ENCODE measurements at regions not wholly inside any gene's neighbourhood (a gene's known extent, or its start where the extent isn't known, plus 50 kb on each side); places are given as distances from the start of the nearest gene placed in this dataset.

DNA sequence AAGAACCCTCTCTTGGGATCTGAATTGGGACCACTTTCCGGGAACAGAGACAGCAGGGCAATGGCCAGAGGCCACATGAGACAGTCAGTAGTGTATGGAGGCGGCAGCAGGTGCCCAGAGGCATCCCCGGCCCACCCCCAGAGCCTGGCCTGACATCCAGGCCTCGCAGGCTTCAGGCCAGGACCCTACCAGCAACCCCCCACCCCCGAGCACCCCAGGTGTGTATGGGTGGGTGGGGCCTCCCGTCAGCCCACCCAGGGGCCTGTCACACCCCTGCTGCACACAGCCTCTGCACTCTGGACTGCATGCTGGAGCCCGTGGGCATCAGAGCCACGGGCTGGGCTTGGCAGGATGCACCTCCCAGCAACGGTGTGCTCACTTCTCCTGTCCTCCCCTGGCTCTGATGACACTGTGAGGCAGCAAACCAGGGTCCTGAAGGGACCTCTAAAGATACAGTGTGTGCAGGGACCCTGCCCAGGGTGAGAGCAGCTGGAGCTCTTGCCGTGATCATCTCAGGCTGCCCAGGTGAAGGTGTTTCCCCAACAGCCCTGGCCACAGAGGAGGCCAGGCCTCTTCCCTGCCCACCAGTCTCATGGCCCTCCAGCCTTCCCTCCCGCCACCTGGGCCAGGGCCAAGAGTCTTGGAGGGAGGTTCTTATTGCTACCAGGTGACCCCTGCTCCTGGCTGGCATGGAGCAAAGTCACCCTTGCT, 88.8 kb upstream of the SEPTIN5 start:
- no peak overlapping the region for H3K27ac Mint-ChIP-seq
- H3K4me1 Mint-ChIP-seq = peaks cover 26% of the 10 kb centered on the region
- TF ChIP-seq, protein P1, sequence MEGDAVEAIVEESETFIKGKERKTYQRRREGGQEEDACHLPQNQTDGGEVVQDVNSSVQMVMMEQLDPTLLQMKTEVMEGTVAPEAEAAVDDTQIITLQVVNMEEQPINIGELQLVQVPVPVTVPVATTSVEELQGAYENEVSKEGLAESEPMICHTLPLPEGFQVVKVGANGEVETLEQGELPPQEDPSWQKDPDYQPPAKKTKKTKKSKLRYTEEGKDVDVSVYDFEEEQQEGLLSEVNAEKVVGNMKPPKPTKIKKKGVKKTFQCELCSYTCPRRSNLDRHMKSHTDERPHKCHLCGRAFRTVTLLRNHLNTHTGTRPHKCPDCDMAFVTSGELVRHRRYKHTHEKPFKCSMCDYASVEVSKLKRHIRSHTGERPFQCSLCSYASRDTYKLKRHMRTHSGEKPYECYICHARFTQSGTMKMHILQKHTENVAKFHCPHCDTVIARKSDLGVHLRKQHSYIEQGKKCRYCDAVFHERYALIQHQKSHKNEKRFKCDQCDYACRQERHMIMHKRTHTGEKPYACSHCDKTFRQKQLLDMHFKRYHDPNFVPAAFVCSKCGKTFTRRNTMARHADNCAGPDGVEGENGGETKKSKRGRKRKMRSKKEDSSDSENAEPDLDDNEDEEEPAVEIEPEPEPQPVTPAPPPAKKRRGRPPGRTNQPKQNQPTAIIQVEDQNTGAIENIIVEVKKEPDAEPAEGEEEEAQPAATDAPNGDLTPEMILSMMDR (IDR thresholded peaks at IDR 0.05) = no peak
- H3K36me3 Mint-ChIP-seq (ENCODE audit: low read depth) = no peaks in the 10 kb centered on the region
- H3K27me3 Mint-ChIP-seq (ENCODE audit: low read depth, poor library complexity) = peaks cover 54% of the 10 kb centered on the region
- no peak overlapping the region for H3K4me3 Mint-ChIP-seq
- no peak for DNase-seq
- no peaks in the 10 kb centered on the region for H3K9me3 Mint-ChIP-seq

DNA sequence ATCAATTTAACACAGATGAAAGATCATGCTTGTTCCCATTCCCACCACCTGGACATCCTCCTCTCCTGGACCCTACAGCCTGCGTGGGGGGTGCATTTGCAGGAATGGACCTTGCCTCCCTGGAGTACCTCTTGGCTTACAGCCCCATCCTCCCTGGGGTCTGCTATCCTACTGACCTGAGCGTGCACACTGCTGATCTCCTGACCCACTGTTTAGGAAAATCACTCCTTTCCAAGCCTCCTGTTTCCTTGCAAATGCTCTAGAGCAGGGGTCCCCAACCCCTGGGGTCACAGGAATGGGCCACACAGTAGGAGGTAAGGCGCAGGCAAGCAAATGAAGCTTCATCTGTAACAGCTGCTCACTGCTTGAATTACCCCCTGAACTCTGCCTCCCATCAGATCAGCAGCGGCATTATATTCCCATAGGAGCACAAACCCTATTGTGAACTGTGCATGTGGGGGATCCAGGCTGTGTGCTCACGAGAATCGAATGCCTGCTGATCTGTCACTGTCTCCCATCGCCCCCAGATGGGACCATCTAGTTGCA, 88.2 kb upstream of the SEPTIN5 start:
- Mint-ChIP-seq H3K27me3 (ENCODE audit: low read depth, poor library complexity) (peaks cover 50% of the 10 kb centered on the region), H3K4me3 (no peak overlapping the region), H3K27ac (no peak overlapping the region)

DNA sequence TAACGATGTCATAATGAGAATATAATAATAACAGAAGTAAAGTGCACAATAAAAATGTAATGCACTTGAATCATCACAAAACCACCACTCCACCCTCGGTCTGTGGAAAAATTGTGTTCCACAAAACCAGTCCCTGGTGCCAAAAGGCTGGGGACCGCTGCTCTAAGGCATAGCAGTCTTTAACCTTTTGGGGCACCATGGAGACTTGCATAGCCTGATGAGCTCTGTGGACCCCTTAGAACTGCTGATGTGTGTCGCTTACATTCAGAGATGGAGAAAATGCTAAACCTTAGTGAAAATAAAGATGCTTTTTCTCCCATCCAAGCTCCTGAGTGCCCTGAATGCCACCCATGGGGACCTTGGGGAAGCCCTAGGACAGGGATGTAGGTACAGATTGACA, 87.6 kb upstream of the SEPTIN5 start:
- Mint-ChIP-seq H3K9me3 (no peaks in the 10 kb centered on the region), H3K36me3 (ENCODE audit: low read depth) (no peaks in the 10 kb centered on the region), H3K27ac (no peak overlapping the region), H3K4me1 (peaks cover 17% of the 10 kb centered on the region), H3K27me3 (ENCODE audit: low read depth, poor library complexity) (peaks cover 52% of the 10 kb centered on the region), H3K4me3 (no peak overlapping the region)
- TF ChIP-seq, protein P1 (IDR thresholded peaks at IDR 0.05) = no peak
- no peak for DNase-seq

More for the DNA sequence above, 88.2 kb upstream of the SEPTIN5 start:
- H3K4me1 Mint-ChIP-seq = peaks cover 23% of the 10 kb centered on the region
- no peaks in the 10 kb centered on the region for H3K36me3 Mint-ChIP-seq (ENCODE audit: low read depth)
- H3K9me3 Mint-ChIP-seq = no peaks in the 10 kb centered on the region
- TF ChIP-seq, protein P1 (IDR thresholded peaks at IDR 0.05) = no peak
- no peak for DNase-seq

DNA sequence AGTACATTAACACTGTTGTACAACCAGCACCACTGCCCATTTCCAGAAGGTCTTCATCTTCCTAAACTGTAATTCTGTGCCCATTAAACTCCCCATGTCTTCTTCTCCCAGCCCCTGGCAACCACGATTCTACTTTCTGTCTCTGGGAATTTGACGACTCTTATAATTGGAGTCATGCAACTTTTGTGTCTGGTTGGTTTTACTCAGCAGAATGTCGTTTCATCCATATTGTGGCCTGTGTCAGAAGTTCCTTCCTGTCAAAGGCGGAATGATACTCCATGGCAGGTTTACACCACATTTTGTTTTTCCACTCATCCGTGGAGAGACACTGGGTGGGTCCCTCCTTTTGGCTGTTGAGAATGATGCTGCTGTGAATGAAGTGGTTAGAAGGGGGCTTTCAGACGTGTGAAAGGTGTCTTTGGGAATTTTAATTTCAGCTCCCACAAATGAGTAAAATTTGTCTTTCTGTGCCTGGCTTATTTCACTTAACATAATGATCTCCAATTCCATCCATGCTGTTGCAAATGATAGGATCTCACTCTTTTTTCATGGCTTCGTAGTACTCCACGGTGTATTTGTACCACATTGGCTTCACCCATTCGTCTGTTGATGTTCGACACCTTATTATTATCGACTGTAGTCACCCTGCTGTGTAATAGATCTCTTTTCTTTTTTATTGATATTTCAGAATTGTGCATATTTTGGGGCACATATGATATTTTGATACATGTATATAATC, 86.1 kb upstream of the SEPTIN5 start:
- no peak overlapping the region for H3K27ac Mint-ChIP-seq
- no peaks in the 10 kb centered on the region for H3K9me3 Mint-ChIP-seq
- no peaks in the 10 kb centered on the region for H3K36me3 Mint-ChIP-seq (ENCODE audit: low read depth)
- H3K4me1 Mint-ChIP-seq = peaks cover 10% of the 10 kb centered on the region
- H3K27me3 Mint-ChIP-seq (ENCODE audit: low read depth, poor library complexity) = peaks cover 50% of the 10 kb centered on the region
- no peak for DNase-seq
- TF ChIP-seq, protein P1 (IDR thresholded peaks at IDR 0.05) = no peak
- H3K4me3 Mint-ChIP-seq = no peak overlapping the region

DNA sequence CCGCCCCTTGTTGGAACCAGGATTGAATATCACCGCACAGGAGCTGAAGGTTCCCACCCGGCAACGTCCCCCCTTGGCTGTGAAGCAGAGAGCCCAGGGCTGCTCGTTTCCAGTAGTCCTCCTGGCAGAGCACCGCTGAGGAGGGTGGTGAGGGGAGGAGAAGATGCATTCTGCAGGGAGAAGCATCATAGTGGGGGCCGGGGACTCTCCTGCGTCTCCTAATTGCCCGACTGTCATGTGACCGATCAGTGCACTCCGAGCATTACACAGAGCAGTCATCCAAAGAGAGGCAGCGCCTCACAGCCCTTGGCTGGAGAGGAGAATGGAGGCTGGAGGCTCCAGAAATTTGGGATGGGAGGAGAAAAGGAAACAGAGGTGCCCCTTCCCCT, 85.0 kb upstream of the SEPTIN5 start:
- Mint-ChIP-seq H3K27me3 (ENCODE audit: low read depth, poor library complexity) (peaks cover 43% of the 10 kb centered on the region), H3K4me3 (no peak overlapping the region), H3K36me3 (ENCODE audit: low read depth) (no peaks in the 10 kb centered on the region)

More for the DNA sequence above, 85.0 kb upstream of the SEPTIN5 start:
- TF ChIP-seq, protein P1 (IDR thresholded peaks at IDR 0.05) = no peak
- no peak for DNase-seq
- Mint-ChIP-seq H3K4me1 (peaks cover 17% of the 10 kb centered on the region), H3K27ac (no peak overlapping the region), H3K9me3 (no peaks in the 10 kb centered on the region)

Data from nephron progenitor cell (in vitro differentiated cells).